Transverse colon (tissue), 4 donors: ENCODE measurements at regions not wholly inside any gene's neighbourhood (a gene's known extent, or its start where the extent isn't known, plus 50 kb on each side); places are given as distances from the start of the nearest gene placed in this dataset.

ENCODE experiments used
- POLR2A ChIP-seq: fragments of 450-650 bp; IDR thresholded peaks from one replicate; pipeline ENCODE4 v1.6.1; 2016; ENCODE audit warnings: antibody characterized with exemption, mild to moderate bottlenecking, moderate library complexity
- POLR2AphosphoS5 ChIP-seq, 3 donors: sonication (generic); formaldehyde crosslinking; IDR thresholded peaks; one replicate each; pipeline ENCODE4 v1.6.1; 2016; ENCODE audit warnings: antibody characterized with exemption in 3 of 3
- TF ChIP-seq, protein P1 (sequence below), 5 experiments: fragments of 200-600 bp in 3 of 5; fragments of 450-650 bp in 2 of 5; sonication (generic) in 3 of 5; IDR thresholded peaks; 1 replicate in 2 of 5; 2 replicates in 3 of 5; pipeline ENCODE4 v1.5.1; 2016 to 2017; ENCODE audit warnings: antibody characterized with exemption in 5 of 5, inconsistent platforms in 3 of 5, mild to moderate bottlenecking in 2 of 5, moderate library complexity in 1 of 5

DNA sequence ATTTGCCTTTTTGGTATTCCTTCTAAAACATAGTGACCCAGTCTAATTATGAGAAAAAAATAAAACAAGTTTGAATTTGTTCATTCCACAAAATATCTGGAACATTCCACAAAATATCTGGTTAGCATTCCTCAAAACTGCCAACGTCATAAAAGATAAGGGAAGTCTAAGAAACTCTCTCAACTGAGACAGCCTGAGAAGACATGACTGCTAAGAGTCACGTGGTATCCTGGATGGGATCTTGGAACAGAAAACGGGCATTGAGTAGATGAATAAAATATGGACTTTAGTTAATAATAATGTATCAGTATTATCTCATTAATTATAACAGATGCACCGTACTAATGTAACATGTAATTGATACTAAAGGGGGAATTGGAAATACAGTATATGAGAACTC lies 280.9 kb downstream of the ARAP2 start:
- TF ChIP-seq, protein P1, sequence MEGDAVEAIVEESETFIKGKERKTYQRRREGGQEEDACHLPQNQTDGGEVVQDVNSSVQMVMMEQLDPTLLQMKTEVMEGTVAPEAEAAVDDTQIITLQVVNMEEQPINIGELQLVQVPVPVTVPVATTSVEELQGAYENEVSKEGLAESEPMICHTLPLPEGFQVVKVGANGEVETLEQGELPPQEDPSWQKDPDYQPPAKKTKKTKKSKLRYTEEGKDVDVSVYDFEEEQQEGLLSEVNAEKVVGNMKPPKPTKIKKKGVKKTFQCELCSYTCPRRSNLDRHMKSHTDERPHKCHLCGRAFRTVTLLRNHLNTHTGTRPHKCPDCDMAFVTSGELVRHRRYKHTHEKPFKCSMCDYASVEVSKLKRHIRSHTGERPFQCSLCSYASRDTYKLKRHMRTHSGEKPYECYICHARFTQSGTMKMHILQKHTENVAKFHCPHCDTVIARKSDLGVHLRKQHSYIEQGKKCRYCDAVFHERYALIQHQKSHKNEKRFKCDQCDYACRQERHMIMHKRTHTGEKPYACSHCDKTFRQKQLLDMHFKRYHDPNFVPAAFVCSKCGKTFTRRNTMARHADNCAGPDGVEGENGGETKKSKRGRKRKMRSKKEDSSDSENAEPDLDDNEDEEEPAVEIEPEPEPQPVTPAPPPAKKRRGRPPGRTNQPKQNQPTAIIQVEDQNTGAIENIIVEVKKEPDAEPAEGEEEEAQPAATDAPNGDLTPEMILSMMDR (IDR thresholded peaks at IDR 0.05), result no peak
- TF ChIP-seq POLR2AphosphoS5 (IDR thresholded peaks at IDR 0.05), result no peak
- no peak for TF ChIP-seq POLR2A
